H1 (cell line): ENCODE measurements at regions not wholly inside any gene's neighbourhood (a gene's known extent, or its start where the extent isn't known, plus 50 kb on each side); places are given as distances from the start of the nearest gene placed in this dataset.

Source experiments
- CTCF ChIA-PET: fragments of 300-600 bp; sonication (Branson Sonifier 250); formaldehyde crosslinking; loops from one replicate; lab custom pipeline; 2021; ENCODE audit not compliant: partially characterized antibody; lab: Charles Lee
- POLR2A ChIA-PET: fragments of 300-600 bp; sonication (Branson Sonifier 250); formaldehyde crosslinking; loops from one replicate; lab custom pipeline; 2021; ENCODE audit warnings: inconsistent platforms; ENCODE audit not compliant: partially characterized antibody; lab: Charles Lee
- DNase-seq, 2 experiments: peaks; one replicate each; pipeline versions ENCODE4 v3.0.0 to v3.0.0-alpha.2; 2010 to 2022; ENCODE audit warnings: low spot score in 2 of 2, low read depth in 1 of 2, mixed read lengths in 1 of 2
- FAIRE-seq: peaks from 2 replicates; lab custom pipeline; 2011; peaks lifted over from hg19 to GRCh38; lab: Jason Lieb, UNC
- H2AFZ ChIP-seq: 2 replicates; pipeline ENCODE4 v1.8.1; 2012; ENCODE audit warnings: low read length, inconsistent platforms
- H2AK5ac ChIP-seq: 2 replicates; pipeline ENCODE4 v1.6.1; 2013; ENCODE audit warnings: low read depth, low read length
- H2BK120ac ChIP-seq: replicated peaks from 2 replicates; pipeline ENCODE3; 2013; ENCODE audit warnings: low read depth, low read length, inconsistent platforms
- H2BK12ac ChIP-seq: 2 replicates; pipeline ENCODE4 v1.6.1; 2013; ENCODE audit warnings: low read depth, low read length
- H2BK15ac ChIP-seq: 2 replicates; pipeline ENCODE4 v1.6.1; 2013; ENCODE audit warnings: low read length
- H2BK20ac ChIP-seq: 2 replicates; pipeline ENCODE4 v1.6.1; 2013; ENCODE audit warnings: low read length
- H2BK5ac ChIP-seq: 2 replicates; pipeline ENCODE4 v1.6.1; 2013; ENCODE audit warnings: low read depth, low read length
- H3K14ac ChIP-seq: 2 replicates; pipeline ENCODE4 v1.6.1; 2013; ENCODE audit warnings: inconsistent platforms; ENCODE audit not compliant: insufficient read length
- H3K18ac ChIP-seq: 2 replicates; pipeline ENCODE4 v1.6.1; 2013; ENCODE audit warnings: low read length; ENCODE audit errors: extremely low read depth
- H3K23ac ChIP-seq: 2 replicates; pipeline ENCODE4 v1.6.1; 2013; ENCODE audit warnings: inconsistent platforms; ENCODE audit not compliant: insufficient read length
- H3K23me2 ChIP-seq: 2 replicates; pipeline ENCODE4 v1.6.1; 2013; ENCODE audit warnings: low read depth, low read length
- H3K27ac ChIP-seq: 2 replicates; pipeline ENCODE4 v1.6.1; 2011; ENCODE audit warnings: low read depth, low read length, inconsistent platforms
- H3K27me3 ChIP-seq, 4 experiments: replicated peaks in 1 of 4; 1 replicate in 1 of 4; 2 replicates in 3 of 4; pipeline versions ENCODE4 v1.6.1 to v1.8.1; 2011 to 2013; ENCODE audit warnings: low read length in 3 of 4, mild to moderate bottlenecking in 3 of 4, inconsistent platforms in 2 of 4, mixed read lengths in 2 of 4, moderate library complexity in 1 of 4; ENCODE audit not compliant: control insufficient read depth in 3 of 4, insufficient read depth in 3 of 4; ENCODE audit errors: extremely low read depth in 1 of 4
- H3K36me3 ChIP-seq, 4 experiments: 2 replicates each; pipeline versions ENCODE4 v1.6.1 to v1.8.1; 2011 to 2013; ENCODE audit warnings: mild to moderate bottlenecking in 4 of 4, low read length in 3 of 4, moderate library complexity in 2 of 4, control low read depth in 1 of 4, inconsistent platforms in 1 of 4; ENCODE audit not compliant: insufficient read depth in 4 of 4, control insufficient read depth in 2 of 4
- H3K4ac ChIP-seq: replicated peaks from 2 replicates; pipeline ENCODE3; 2013; ENCODE audit warnings: low read length, low read depth, mixed read lengths, inconsistent platforms; ENCODE audit not compliant: insufficient read length
- H3K4me1 ChIP-seq, 4 experiments: replicated peaks in 1 of 4; 1 replicate in 1 of 4; 2 replicates in 3 of 4; pipeline versions ENCODE4 v1.6.1 to v1.8.1; 2011 to 2013; ENCODE audit warnings: low read length in 3 of 4, inconsistent platforms in 2 of 4, mixed read lengths in 1 of 4; ENCODE audit not compliant: insufficient read depth in 4 of 4, control insufficient read depth in 3 of 4
- H3K4me2 ChIP-seq, 2 experiments: 2 replicates each; pipeline versions ENCODE4 v1.6.1 to v1.8.1; 2011 to 2013; ENCODE audit warnings: low read depth in 2 of 2, low read length in 2 of 2, control low read depth in 1 of 2, inconsistent platforms in 1 of 2, mild to moderate bottlenecking in 1 of 2; ENCODE audit not compliant: insufficient read depth in 1 of 2
- H3K4me3 ChIP-seq, 4 experiments: fragments of 200-600, 300-600 bp in 1 of 4; sonication (generic), shearing (Covaris generic), sonication (Bioruptor Twin) in 1 of 4; 2 replicates each; pipeline versions ENCODE4 v1.5.1 to v1.8.1; 2011 to 2016; ENCODE audit warnings: low read length in 4 of 4, low read depth in 3 of 4, control low read depth in 2 of 4, inconsistent platforms in 2 of 4, mild to moderate bottlenecking in 2 of 4, mixed read lengths in 1 of 4, moderate library complexity in 1 of 4; ENCODE audit not compliant: insufficient read depth in 2 of 4; ENCODE audit errors: extremely low read depth in 1 of 4
- H3K56ac ChIP-seq: replicated peaks from 2 replicates; pipeline ENCODE3; 2013; ENCODE audit warnings: low read depth, mild to moderate bottlenecking, mixed read lengths, low read length, inconsistent platforms; ENCODE audit not compliant: insufficient read length
- H3K79me1 ChIP-seq: 2 replicates; pipeline ENCODE4 v1.6.1; 2013; ENCODE audit warnings: low read depth, low read length, control low read depth
- H3K79me2 ChIP-seq, 2 experiments: 2 replicates each; pipeline versions ENCODE4 v1.6.1 to v1.8.1; 2012 to 2013; ENCODE audit warnings: low read length in 2 of 2, mild to moderate bottlenecking in 2 of 2, inconsistent platforms in 1 of 2; ENCODE audit not compliant: insufficient read depth in 2 of 2, control insufficient read depth in 1 of 2
- H3K9ac ChIP-seq, 4 experiments: replicated peaks in 1 of 4; 1 replicate in 1 of 4; 2 replicates in 3 of 4; pipeline versions ENCODE4 v1.6.1 to v1.8.1; 2011 to 2013; ENCODE audit warnings: low read depth in 3 of 4, low read length in 3 of 4, control low read depth in 2 of 4, mild to moderate bottlenecking in 2 of 4, moderate library complexity in 2 of 4, inconsistent platforms in 1 of 4; ENCODE audit errors: extremely low read depth in 1 of 4
- H3K9me3 ChIP-seq, 2 experiments: 2 replicates each; pipeline versions ENCODE4 v1.6.1 to v1.8.1; 2012 to 2013; ENCODE audit warnings: mild to moderate bottlenecking in 2 of 2, moderate library complexity in 2 of 2, control low read depth in 1 of 2, inconsistent platforms in 1 of 2, low read depth in 1 of 2, low read length in 1 of 2, mixed read lengths in 1 of 2; ENCODE audit not compliant: insufficient read depth in 2 of 2
- H4K20me1 ChIP-seq, 2 experiments: replicated peaks in 1 of 2; 2 replicates each; pipeline versions ENCODE3 to v1.8.1; 2011 to 2013; ENCODE audit warnings: inconsistent platforms in 2 of 2, low read length in 2 of 2, mild to moderate bottlenecking in 1 of 2; ENCODE audit not compliant: insufficient read depth in 2 of 2, control insufficient read depth in 1 of 2
- H4K5ac ChIP-seq: 2 replicates; pipeline ENCODE4 v1.6.1; 2013; ENCODE audit warnings: low read length, low read depth, mixed read lengths, inconsistent platforms; ENCODE audit not compliant: insufficient read length
- H4K8ac ChIP-seq: 2 replicates; pipeline ENCODE4 v1.8.0; 2013; ENCODE audit warnings: mild to moderate bottlenecking, moderate library complexity, low read length, inconsistent platforms; ENCODE audit not compliant: insufficient read depth; ENCODE audit errors: extremely low read depth
- H4K91ac ChIP-seq: replicated peaks from 2 replicates; pipeline ENCODE3; 2013; ENCODE audit warnings: low read length, mixed read lengths, inconsistent platforms; ENCODE audit not compliant: insufficient read length
- BRCA1 ChIP-seq: IDR thresholded peaks from 2 replicates; pipeline ENCODE4 v1.6.1; 2012; ENCODE audit warnings: low read depth, low read length, improper control_type of control experiment
- CBX5 ChIP-seq: fragments of 300-800, 300-1000 bp; sonication (generic); IDR thresholded peaks from 2 replicates; pipeline ENCODE4 v1.7.1; 2016; ENCODE audit warnings: antibody characterized with exemption, low read length, low read depth
- CBX8 ChIP-seq: fragments of 300-800, 300-1000 bp; sonication (generic); IDR thresholded peaks from 2 replicates; pipeline ENCODE4 v1.7.1; 2016; ENCODE audit warnings: low read depth, low read length, borderline replicate concordance
- CHD1 ChIP-seq: IDR thresholded peaks from 2 replicates; pipeline ENCODE4 v1.6.1; 2012; ENCODE audit warnings: low read depth, low read length, improper control_type of control experiment
- CHD2 ChIP-seq: IDR thresholded peaks from 2 replicates; pipeline ENCODE4 v1.6.1; 2012; ENCODE audit warnings: low read length, improper control_type of control experiment
- FOSL1 ChIP-seq: IDR thresholded peaks from 2 replicates; pipeline ENCODE4 v1.6.1; 2011; ENCODE audit warnings: mild to moderate bottlenecking, low read depth, low read length, moderate library complexity; ENCODE audit not compliant: insufficient read depth
- KDM1A ChIP-seq: fragments of 200-600, 300-600 bp; sonication (generic); IDR thresholded peaks from 2 replicates; pipeline ENCODE4 v1.7.1; 2016; ENCODE audit warnings: mild to moderate bottlenecking, low read length, borderline replicate concordance
- PHF8 ChIP-seq: fragments of 200-600 bp; sonication (generic); conservative IDR thresholded peaks from 2 replicates; pipeline ENCODE4 v1.7.1; 2012; ENCODE audit warnings: low read depth, mild to moderate bottlenecking, inconsistent platforms, low read length, moderate library complexity
- POLR2A ChIP-seq, 2 experiments: IDR thresholded peaks; 1 replicate in 1 of 2; 2 replicates in 1 of 2; pipeline ENCODE4 v1.6.1; 2011; ENCODE audit warnings: low read depth in 2 of 2, low read length in 2 of 2, mild to moderate bottlenecking in 2 of 2; ENCODE audit errors: control extremely low read depth in 1 of 2
- POLR2AphosphoS5 ChIP-seq: IDR thresholded peaks from 2 replicates; pipeline ENCODE4 v1.6.1; 2011; ENCODE audit warnings: low read depth, low read length
- SAP30 ChIP-seq: fragments of 300-600 bp; sonication (generic); IDR thresholded peaks from 2 replicates; pipeline ENCODE4 v1.7.1; 2012; ENCODE audit warnings: low read length, moderate library complexity, mild to moderate bottlenecking, inconsistent platforms; ENCODE audit not compliant: insufficient read depth, insufficient replicate concordance
- TEAD4 ChIP-seq: IDR thresholded peaks from 2 replicates; pipeline ENCODE4 v1.6.1; 2012; ENCODE audit warnings: low read depth, low read length, inconsistent platforms, mixed read lengths
- USF2 ChIP-seq: IDR thresholded peaks from 2 replicates; pipeline ENCODE4 v1.6.1; 2011; ENCODE audit warnings: low read length, improper control_type of control experiment
- YY1 ChIP-seq: IDR thresholded peaks from 2 replicates; pipeline ENCODE4 v1.6.1; 2011; ENCODE audit warnings: low read depth, mild to moderate bottlenecking, low read length
- ZNF274 ChIP-seq: IDR thresholded peaks from 2 replicates; pipeline ENCODE4 v1.7.0; 2012; ENCODE audit warnings: low read length, borderline replicate concordance; ENCODE audit errors: extremely low read depth
- WGBS, 2 experiments: shearing (Covaris generic) in 1 of 2; methylation state at CpG; one replicate each; pipeline versions ENCODE4 v1.1.6 to v1.1.7; 2013 to 2015; ENCODE audit warnings: low lambda C conversion rate in 2 of 2, mixed read lengths in 2 of 2, inconsistent platforms in 1 of 2, low coverage in 1 of 2, missing lambda C conversion rate in 1 of 2; ENCODE audit not compliant: insufficient replicate concordance in 2 of 2, insufficient coverage in 1 of 2, insufficient read length in 1 of 2; ENCODE audit errors: extremely low coverage in 1 of 2, missing lambda C conversion rate in 1 of 2; 5-methylcytosine and 5-hydroxymethylcytosine counted together

GRCh38 chr7:24036033-24036412 lies 248.0 kb upstream of the NPY start:
- DNase-seq, result no peak
- Histone ChIP-seq H2BK12ac (no peak overlapping the region), H3K23me2 (no peaks in the 10 kb centered on the region), H3K27ac (no peak overlapping the region), H3K9ac (no peak overlapping the region), H4K20me1 (no peaks in the 10 kb centered on the region), H3K4me1 (peaks cover 0 to 5% (median under 1%) of the 10 kb centered on the region in 4 experiments; a peak in 1 of 7 replicates), H3K4ac (no peak overlapping the region), H3K18ac (no peak overlapping the region), H3K4me3 (no peak overlapping the region), H3K9me3 (no peaks in the 10 kb centered on the region), H3K56ac (no peak overlapping the region), H3K79me2 (no peaks in the 10 kb centered on the region), H3K14ac (no peak overlapping the region), H2BK5ac (no peak overlapping the region), H3K23ac (no peak overlapping the region), H3K4me2 (no peak overlapping the region), H3K79me1 (no peaks in the 10 kb centered on the region), H4K5ac (no peak overlapping the region), H4K91ac (no peak overlapping the region), H3K27me3 (peaks cover 0 to 1% (median 0%) of the 10 kb centered on the region in 4 experiments; a peak in 1 of 7 replicates), H4K8ac (no peak overlapping the region), H2AFZ (no peak overlapping the region), H2BK120ac (no peak overlapping the region), H2AK5ac (no peak overlapping the region), H3K36me3 (no peaks in the 10 kb centered on the region), H2BK15ac (no peak overlapping the region), H2BK20ac (no peak overlapping the region)
- FAIRE-seq, result no peak
- CTCF ChIA-PET, result interaction anchor here (1.1 kb wide), 1 partner anchor 9 kb away, joined by 3 read pairs; no protein-coding TSS in a partner anchor
- WGBS, 2 experiments, result 81% methylated on average over 2 of the region's 2 CpGs; no CpG with 5 or more reads in 1 of the 2 experiments
- POLR2A ChIA-PET, result no interaction called here
- TF ChIP-seq SAP30 (no peak), TEAD4 (no peak), PHF8 (no peak), CBX8 (no peak), FOSL1 (no peak), YY1 (no peak), CBX5 (no peak), KDM1A (no peak), BRCA1 (no peak), CHD2 (no peak), POLR2A (IDR thresholded peaks at IDR 0.05; ENCODE audit: control extremely low read depth in 1 of 2, low read depth in 2 of 2, low read length in 2 of 2) (no peak), POLR2AphosphoS5 (no peak), CHD1 (no peak), USF2 (no peak), ZNF274 (no peak)
